HCEC 1CT (cell line): ENCODE measurements at regions not wholly inside any gene's neighbourhood (a gene's known extent, or its start where the extent isn't known, plus 50 kb on each side); places are given as distances from the start of the nearest gene placed in this dataset.

Experiments
- DNase-seq: peaks from one replicate; pipeline ENCODE4 v3.0.0-alpha.2; 2017

GRCh38 chr4:66923081-66923865, 622.0 kb downstream of the CENPC start:
- no peak for DNase-seq

GRCh38 chr4:66921433-66921832, 623.9 kb downstream of the CENPC start:
- DNase-seq = no peak

- DNase-seq = no peak
These were observed 624.8 kb downstream of the CENPC start for GRCh38 chr4:66920514-66920913.

GRCh38 chr4:66911880-66912279, 633.4 kb downstream of the CENPC start:
- peak; percentile 53 for DNase-seq

GRCh38 chr4:66906314-66906713, 639.0 kb downstream of the CENPC start:
- no peak for DNase-seq

- DNase-seq = no peak
These were observed 645.8 kb downstream of the CENPC start for GRCh38 chr4:66899422-66900065.

- no peak for DNase-seq
These were observed 651.5 kb downstream of the CENPC start for GRCh38 chr4:66893807-66894206.

- DNase-seq = no peak
These were observed 658.2 kb downstream of the CENPC start for GRCh38 chr4:66887061-66887460.

- DNase-seq = peak; percentile 16
These were observed 659.7 kb downstream of the CENPC start for GRCh38 chr4:66885501-66886165.

GRCh38 chr4:66876946-66877345, 668.4 kb downstream of the CENPC start:
- no peak for DNase-seq

- DNase-seq = no peak
These were observed 672.6 kb downstream of the CENPC start for GRCh38 chr4:66872661-66873060.

- no peak for DNase-seq
These were observed 681.8 kb downstream of the CENPC start for GRCh38 chr4:66863481-66863880.

- peak; percentile 59 for DNase-seq
These were observed 689.3 kb downstream of the CENPC start for GRCh38 chr4:66855956-66856355.

GRCh38 chr4:66853845-66854244, 691.5 kb downstream of the CENPC start:
- DNase-seq = no peak

- DNase-seq = peak; percentile 43
These were observed 692.5 kb downstream of the CENPC start for GRCh38 chr4:66852843-66853242.

- DNase-seq = no peak
These were observed 695.7 kb downstream of the CENPC start for GRCh38 chr4:66849596-66849995.

GRCh38 chr4:66842724-66843088, 702.6 kb downstream of the CENPC start:
- no peak for DNase-seq

- DNase-seq = no peak
These were observed 703.1 kb downstream of the CENPC start for GRCh38 chr4:66842026-66842723.

- DNase-seq = no peak
These were observed 705.1 kb downstream of the CENPC start for GRCh38 chr4:66840178-66840577.

GRCh38 chr4:66837279-66837922, 707.9 kb downstream of the CENPC start:
- no peak for DNase-seq

GRCh38 chr4:66829310-66829709, 716.0 kb downstream of the CENPC start:
- no peak for DNase-seq

- DNase-seq = no peak
These were observed 724.6 kb downstream of the CENPC start for GRCh38 chr4:66820681-66821080.

GRCh38 chr4:66814277-66814676, 731.0 kb downstream of the CENPC start:
- no peak for DNase-seq
